ENCODE measurements at regions not wholly inside any gene's neighbourhood (a gene's known extent, or its start where the extent isn't known, plus 50 kb on each side); places are given as distances from the start of the nearest gene placed in this dataset.

- Histone ChIP-seq H3K4me1 (no peaks in the 10 kb centered on the region), H3K9me3 (no peaks in the 10 kb centered on the region), H3K36me3 (no peaks in the 10 kb centered on the region), H3K27me3 (no peaks in the 10 kb centered on the region), H3K4me3 (no peak overlapping the region), H3K27ac (no peak overlapping the region)
- intact Hi-C loops (cut with DNase I) = no loop called here
- no peak for TF ChIP-seq POLR2A (IDR thresholded peaks at IDR 0.05)
- TF ChIP-seq POLR2AphosphoS5 (IDR thresholded peaks at IDR 0.05; ENCODE audit: insufficient read depth in 1 of 2, low read depth in 1 of 2) = no peak
- TF ChIP-seq CTCF (IDR thresholded peaks at IDR 0.05) = no peak
- DNase-seq (ENCODE audit: extremely low spot score in 2 of 2) = no peak
These were observed 427.9 kb upstream of the CCDC179 start for GRCh38 chr11:23288003-23288783.

GRCh38 chr11:23295241-23295640, 435.0 kb upstream of the CCDC179 start:
- no peaks in the 10 kb centered on the region for H3K9me3 ChIP-seq
- no peak overlapping the region for H3K27ac ChIP-seq
- no peak for DNase-seq (ENCODE audit: extremely low spot score in 2 of 2)
- no peaks in the 10 kb centered on the region for H3K27me3 ChIP-seq
- H3K36me3 ChIP-seq = no peaks in the 10 kb centered on the region
- H3K4me1 ChIP-seq = no peaks in the 10 kb centered on the region
- intact Hi-C loops (cut with DNase I) = no loop called here
- H3K4me3 ChIP-seq = no peak overlapping the region
- TF ChIP-seq CTCF (IDR thresholded peaks at IDR 0.05) = no peak
- no peak for TF ChIP-seq POLR2AphosphoS5 (IDR thresholded peaks at IDR 0.05; ENCODE audit: insufficient read depth in 1 of 2, low read depth in 1 of 2)
- TF ChIP-seq POLR2A (IDR thresholded peaks at IDR 0.05) = no peak

GRCh38 chr11:23308041-23308440, 447.8 kb upstream of the CCDC179 start:
- TF ChIP-seq POLR2AphosphoS5 (IDR thresholded peaks at IDR 0.05; ENCODE audit: insufficient read depth in 1 of 2, low read depth in 1 of 2) = no peak
- TF ChIP-seq CTCF (IDR thresholded peaks at IDR 0.05) = no peak
- TF ChIP-seq POLR2A (IDR thresholded peaks at IDR 0.05) = no peak
- Histone ChIP-seq H3K9me3 (no peaks in the 10 kb centered on the region), H3K27me3 (no peaks in the 10 kb centered on the region), H3K4me3 (no peak overlapping the region), H3K27ac (no peak overlapping the region), H3K4me1 (no peaks in the 10 kb centered on the region), H3K36me3 (no peaks in the 10 kb centered on the region)
- no peak for DNase-seq (ENCODE audit: extremely low spot score in 2 of 2)
- intact Hi-C loops (cut with DNase I) = no loop called here

GRCh38 chr11:23310276-23310675, 450.0 kb upstream of the CCDC179 start:
- Histone ChIP-seq H3K4me1 (no peaks in the 10 kb centered on the region), H3K9me3 (no peaks in the 10 kb centered on the region), H3K27me3 (no peaks in the 10 kb centered on the region), H3K36me3 (no peaks in the 10 kb centered on the region), H3K27ac (no peak overlapping the region), H3K4me3 (no peak overlapping the region)
- no peak for DNase-seq (ENCODE audit: extremely low spot score in 2 of 2)
- intact Hi-C loops (cut with DNase I) = no loop called here
- no peak for TF ChIP-seq POLR2AphosphoS5 (IDR thresholded peaks at IDR 0.05; ENCODE audit: insufficient read depth in 1 of 2, low read depth in 1 of 2)
- no peak for TF ChIP-seq POLR2A (IDR thresholded peaks at IDR 0.05)
- no peak for TF ChIP-seq CTCF (IDR thresholded peaks at IDR 0.05)
